ENCODE measurements at regions not wholly inside any gene's neighbourhood (a gene's known extent, or its start where the extent isn't known, plus 50 kb on each side); places are given as distances from the start of the nearest gene placed in this dataset.

GRCh38 chr13:104750377-104750776 is 1684.2 kb upstream of the SLC10A2 start:
- Histone ChIP-seq H3K4me3 (no peak overlapping the region), H3K36me3 (no peaks in the 10 kb centered on the region), H3K27ac (replicated peaks in 1 of 4) (no peak overlapping the region), H3K4me1 (no peaks in the 10 kb centered on the region), H3K9me3 (no peaks in the 10 kb centered on the region), H3K27me3 (no peaks in the 10 kb centered on the region)
- DNase-seq (ENCODE audit: extremely low spot score) = no peak
- intact Hi-C loops (cut with DNase I) = no loop called here
- WGBS = 97% methylated on average over 2 of the region's 2 CpGs
- no peak for TF ChIP-seq POLR2AphosphoS5 (IDR thresholded peaks at IDR 0.05)
- TF ChIP-seq POLR2A (IDR thresholded peaks at IDR 0.05; ENCODE audit: low read depth) = no peak
- no peak for TF ChIP-seq EP300 (IDR thresholded peaks at IDR 0.05)
- no peak for TF ChIP-seq CTCF (IDR thresholded peaks at IDR 0.05)

GRCh38 chr13:104740641-104741222 is 1674.5 kb upstream of the SLC10A2 start:
- TF ChIP-seq EP300 (IDR thresholded peaks at IDR 0.05) = no peak
- TF ChIP-seq POLR2AphosphoS5 (IDR thresholded peaks at IDR 0.05) = no peak
- no peak for TF ChIP-seq POLR2A (IDR thresholded peaks at IDR 0.05; ENCODE audit: low read depth)
- TF ChIP-seq CTCF (IDR thresholded peaks at IDR 0.05) = no peak
- Histone ChIP-seq H3K27me3 (no peaks in the 10 kb centered on the region), H3K36me3 (no peaks in the 10 kb centered on the region), H3K4me1 (no peaks in the 10 kb centered on the region), H3K4me3 (no peak overlapping the region), H3K27ac (replicated peaks in 1 of 4) (no peak overlapping the region), H3K9me3 (no peaks in the 10 kb centered on the region)
- WGBS = 72% methylated on average over 7 of the region's 7 CpGs
- no peak for DNase-seq (ENCODE audit: extremely low spot score)
- intact Hi-C loops (cut with DNase I) = no loop called here

- Histone ChIP-seq H3K9me3 (no peaks in the 10 kb centered on the region), H3K27me3 (no peaks in the 10 kb centered on the region), H3K4me1 (no peaks in the 10 kb centered on the region), H3K36me3 (no peaks in the 10 kb centered on the region), H3K27ac (replicated peaks in 1 of 4) (no peak overlapping the region), H3K4me3 (no peak overlapping the region)
- intact Hi-C loops (cut with DNase I) = no loop called here
- DNase-seq (ENCODE audit: extremely low spot score) = no peak
- 61% methylated on average over 6 of the region's 6 CpGs for WGBS
- TF ChIP-seq EP300 (IDR thresholded peaks at IDR 0.05) = no peak
- no peak for TF ChIP-seq POLR2AphosphoS5 (IDR thresholded peaks at IDR 0.05)
- TF ChIP-seq POLR2A (IDR thresholded peaks at IDR 0.05; ENCODE audit: low read depth) = no peak
- TF ChIP-seq CTCF (IDR thresholded peaks at IDR 0.05) = no peak
Measured at GRCh38 chr13:104737713-104738112, 1671.5 kb upstream of the SLC10A2 start.

GRCh38 chr13:104733427-104733826 is 1667.2 kb upstream of the SLC10A2 start:
- intact Hi-C loops (cut with DNase I) = no loop called here
- WGBS = 89% methylated on average over 1 of the region's 1 CpG
- TF ChIP-seq POLR2A (IDR thresholded peaks at IDR 0.05; ENCODE audit: low read depth) (no peak), CTCF (IDR thresholded peaks at IDR 0.05) (no peak), POLR2AphosphoS5 (IDR thresholded peaks at IDR 0.05) (no peak), EP300 (IDR thresholded peaks at IDR 0.05) (no peak)

GRCh38 chr13:104715111-104715510 is 1648.9 kb upstream of the SLC10A2 start:
- no peak overlapping the region for H3K27ac ChIP-seq (replicated peaks in 1 of 4)
- H3K9me3 ChIP-seq = no peaks in the 10 kb centered on the region
- H3K4me1 ChIP-seq = no peaks in the 10 kb centered on the region
- intact Hi-C loops (cut with DNase I) = no loop called here
- no peak for TF ChIP-seq CTCF (IDR thresholded peaks at IDR 0.05)
- TF ChIP-seq EP300 (IDR thresholded peaks at IDR 0.05) = no peak
- no peak overlapping the region for H3K4me3 ChIP-seq
- no peaks in the 10 kb centered on the region for H3K36me3 ChIP-seq
- no peak for DNase-seq (ENCODE audit: extremely low spot score)
- H3K27me3 ChIP-seq = no peaks in the 10 kb centered on the region

More at GRCh38 chr13:104733427-104733826, 1667.2 kb upstream of the SLC10A2 start:
- Histone ChIP-seq H3K4me3 (no peak overlapping the region), H3K27ac (replicated peaks in 1 of 4) (no peak overlapping the region), H3K9me3 (no peaks in the 10 kb centered on the region), H3K27me3 (no peaks in the 10 kb centered on the region), H3K4me1 (no peaks in the 10 kb centered on the region), H3K36me3 (no peaks in the 10 kb centered on the region)
- DNase-seq (ENCODE audit: extremely low spot score) = no peak

All from esophagus muscularis mucosa (tissue), 4 donors.